ENCODE measurements at regions not wholly inside any gene's neighbourhood (a gene's known extent, or its start where the extent isn't known, plus 50 kb on each side); places are given as distances from the start of the nearest gene placed in this dataset.

DNA sequence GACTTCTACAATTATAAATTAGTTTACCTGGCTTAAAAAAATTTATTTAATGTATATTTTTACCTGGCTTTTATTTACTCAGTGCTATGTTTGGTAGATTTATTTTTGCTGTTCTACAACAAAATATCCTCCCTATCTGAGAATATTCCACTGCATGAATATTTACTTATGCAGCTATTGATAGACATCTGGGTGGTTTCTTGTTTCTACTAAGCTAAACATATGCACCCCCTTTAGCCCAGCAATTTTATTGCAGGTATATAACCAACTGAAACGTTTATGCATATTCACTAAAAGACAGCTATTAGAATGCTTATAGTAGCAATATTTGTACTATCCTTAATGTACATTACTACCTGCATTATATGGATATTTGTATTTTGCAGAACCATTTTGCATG, 187.7 kb upstream of the CPHXL start:
- no peak for TF ChIP-seq TCF7L2 (IDR thresholded peaks at IDR 0.05; ENCODE audit: low read depth, low read length)
- TF ChIP-seq, protein P1, sequence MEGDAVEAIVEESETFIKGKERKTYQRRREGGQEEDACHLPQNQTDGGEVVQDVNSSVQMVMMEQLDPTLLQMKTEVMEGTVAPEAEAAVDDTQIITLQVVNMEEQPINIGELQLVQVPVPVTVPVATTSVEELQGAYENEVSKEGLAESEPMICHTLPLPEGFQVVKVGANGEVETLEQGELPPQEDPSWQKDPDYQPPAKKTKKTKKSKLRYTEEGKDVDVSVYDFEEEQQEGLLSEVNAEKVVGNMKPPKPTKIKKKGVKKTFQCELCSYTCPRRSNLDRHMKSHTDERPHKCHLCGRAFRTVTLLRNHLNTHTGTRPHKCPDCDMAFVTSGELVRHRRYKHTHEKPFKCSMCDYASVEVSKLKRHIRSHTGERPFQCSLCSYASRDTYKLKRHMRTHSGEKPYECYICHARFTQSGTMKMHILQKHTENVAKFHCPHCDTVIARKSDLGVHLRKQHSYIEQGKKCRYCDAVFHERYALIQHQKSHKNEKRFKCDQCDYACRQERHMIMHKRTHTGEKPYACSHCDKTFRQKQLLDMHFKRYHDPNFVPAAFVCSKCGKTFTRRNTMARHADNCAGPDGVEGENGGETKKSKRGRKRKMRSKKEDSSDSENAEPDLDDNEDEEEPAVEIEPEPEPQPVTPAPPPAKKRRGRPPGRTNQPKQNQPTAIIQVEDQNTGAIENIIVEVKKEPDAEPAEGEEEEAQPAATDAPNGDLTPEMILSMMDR (IDR thresholded peaks at IDR 0.05), result no peak
- TF ChIP-seq, protein P2, sequence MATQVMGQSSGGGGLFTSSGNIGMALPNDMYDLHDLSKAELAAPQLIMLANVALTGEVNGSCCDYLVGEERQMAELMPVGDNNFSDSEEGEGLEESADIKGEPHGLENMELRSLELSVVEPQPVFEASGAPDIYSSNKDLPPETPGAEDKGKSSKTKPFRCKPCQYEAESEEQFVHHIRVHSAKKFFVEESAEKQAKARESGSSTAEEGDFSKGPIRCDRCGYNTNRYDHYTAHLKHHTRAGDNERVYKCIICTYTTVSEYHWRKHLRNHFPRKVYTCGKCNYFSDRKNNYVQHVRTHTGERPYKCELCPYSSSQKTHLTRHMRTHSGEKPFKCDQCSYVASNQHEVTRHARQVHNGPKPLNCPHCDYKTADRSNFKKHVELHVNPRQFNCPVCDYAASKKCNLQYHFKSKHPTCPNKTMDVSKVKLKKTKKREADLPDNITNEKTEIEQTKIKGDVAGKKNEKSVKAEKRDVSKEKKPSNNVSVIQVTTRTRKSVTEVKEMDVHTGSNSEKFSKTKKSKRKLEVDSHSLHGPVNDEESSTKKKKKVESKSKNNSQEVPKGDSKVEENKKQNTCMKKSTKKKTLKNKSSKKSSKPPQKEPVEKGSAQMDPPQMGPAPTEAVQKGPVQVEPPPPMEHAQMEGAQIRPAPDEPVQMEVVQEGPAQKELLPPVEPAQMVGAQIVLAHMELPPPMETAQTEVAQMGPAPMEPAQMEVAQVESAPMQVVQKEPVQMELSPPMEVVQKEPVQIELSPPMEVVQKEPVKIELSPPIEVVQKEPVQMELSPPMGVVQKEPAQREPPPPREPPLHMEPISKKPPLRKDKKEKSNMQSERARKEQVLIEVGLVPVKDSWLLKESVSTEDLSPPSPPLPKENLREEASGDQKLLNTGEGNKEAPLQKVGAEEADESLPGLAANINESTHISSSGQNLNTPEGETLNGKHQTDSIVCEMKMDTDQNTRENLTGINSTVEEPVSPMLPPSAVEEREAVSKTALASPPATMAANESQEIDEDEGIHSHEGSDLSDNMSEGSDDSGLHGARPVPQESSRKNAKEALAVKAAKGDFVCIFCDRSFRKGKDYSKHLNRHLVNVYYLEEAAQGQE (IDR thresholded peaks at IDR 0.05; ENCODE audit: insufficient read depth in 1 of 2, low read depth in 2 of 2, low read length in 1 of 2), result no peak
- no peak for TF ChIP-seq SIN3A (IDR thresholded peaks at IDR 0.05; ENCODE audit: borderline replicate concordance, insufficient read depth, low read depth, low read length)
- TF ChIP-seq POLR2AphosphoS5 (IDR thresholded peaks at IDR 0.05; ENCODE audit: low read depth, low read length), result no peak
